ENCODE measurements at regions not wholly inside any gene's neighbourhood (a gene's known extent, or its start where the extent isn't known, plus 50 kb on each side); places are given as distances from the start of the nearest gene placed in this dataset.
A peak's percentile ranks its signal among the peaks of the same experiment; 100 is the strongest.

- WGBS, 2 donors, result 21 to 41% methylated on average over 2 of the region's 2 CpGs
- Histone ChIP-seq H3K9me3 (ENCODE audit: control insufficient read depth in 4 of 4, insufficient read depth in 3 of 4, low read length in 3 of 4) (peaks cover 0 to 2% (median 0%) of the 10 kb centered on the region in 4 donors), H3K4me3 (no peak overlapping the region)
Observed at GRCh38 chr10:106147021-106147420, 1017.5 kb downstream of the SORCS1 start.

GRCh38 chr10:106139915-106140314 is 1024.6 kb downstream of the SORCS1 start:
- peaks cover 0 to 2% (median 0%) of the 10 kb centered on the region in 4 donors for H3K9me3 ChIP-seq (ENCODE audit: control insufficient read depth in 4 of 4, insufficient read depth in 3 of 4, low read length in 3 of 4)
- H3K27ac ChIP-seq (ENCODE audit: low read depth in 1 of 2, low read length in 1 of 2), result no peak overlapping the region
- ATAC-seq (ENCODE audit: insufficient read depth, low FRiP score) (no peak), DNase-seq (peak in 2 of 3 donors; percentile 12 to 16)
- H3K4me3 ChIP-seq, result no peak overlapping the region
- H3K36me3 ChIP-seq (ENCODE audit: control insufficient read depth in 4 of 4, insufficient read depth in 4 of 4, low read length in 4 of 4), result no peaks in the 10 kb centered on the region
- H3K27me3 ChIP-seq (ENCODE audit: control insufficient read depth in 3 of 3, insufficient read depth in 3 of 3, low read length in 2 of 3), result no peaks in the 10 kb centered on the region
- no peaks in the 10 kb centered on the region for H3K4me1 ChIP-seq (ENCODE audit: control insufficient read depth in 5 of 5, insufficient read depth in 5 of 5, low read length in 5 of 5)
- no peak for TF ChIP-seq CTCF (IDR thresholded peaks at IDR 0.05; ENCODE audit: control extremely low read depth, extremely low read depth)
- no peak overlapping the region for H3K9ac ChIP-seq (ENCODE audit: insufficient read depth in 1 of 2, low read length in 2 of 2)

More at GRCh38 chr10:106147021-106147420, 1017.5 kb downstream of the SORCS1 start:
- no peaks in the 10 kb centered on the region for H3K36me3 ChIP-seq (ENCODE audit: control insufficient read depth in 4 of 4, insufficient read depth in 4 of 4, low read length in 4 of 4)
- peaks cover 0 to 2% (median 0%) of the 10 kb centered on the region in 5 donors for H3K4me1 ChIP-seq (ENCODE audit: control insufficient read depth in 5 of 5, insufficient read depth in 5 of 5, low read length in 5 of 5)
- no peak for ATAC-seq (ENCODE audit: insufficient read depth, low FRiP score)
- no peak for TF ChIP-seq CTCF (IDR thresholded peaks at IDR 0.05; ENCODE audit: control extremely low read depth, extremely low read depth)
- no peak overlapping the region for H3K27ac ChIP-seq (ENCODE audit: low read depth in 1 of 2, low read length in 1 of 2)
- no peak overlapping the region for H3K9ac ChIP-seq (ENCODE audit: insufficient read depth in 1 of 2, low read length in 2 of 2)
- no peaks in the 10 kb centered on the region for H3K27me3 ChIP-seq (ENCODE audit: control insufficient read depth in 3 of 3, insufficient read depth in 3 of 3, low read length in 2 of 3)
- DNase-seq, result peak; percentile 10 to 26 (median 11)

GRCh38 chr10:106136175-106136574 is 1028.3 kb downstream of the SORCS1 start:
- Histone ChIP-seq H3K27ac (ENCODE audit: low read depth in 1 of 2, low read length in 1 of 2) (no peak overlapping the region), H3K9ac (ENCODE audit: insufficient read depth in 1 of 2, low read length in 2 of 2) (no peak overlapping the region), H3K4me3 (no peak overlapping the region), H3K36me3 (ENCODE audit: control insufficient read depth in 4 of 4, insufficient read depth in 4 of 4, low read length in 4 of 4) (no peaks in the 10 kb centered on the region), H3K4me1 (ENCODE audit: control insufficient read depth in 5 of 5, insufficient read depth in 5 of 5, low read length in 5 of 5) (no peaks in the 10 kb centered on the region), H3K9me3 (ENCODE audit: control insufficient read depth in 4 of 4, insufficient read depth in 3 of 4, low read length in 3 of 4) (no peaks in the 10 kb centered on the region), H3K27me3 (ENCODE audit: control insufficient read depth in 3 of 3, insufficient read depth in 3 of 3, low read length in 2 of 3) (no peaks in the 10 kb centered on the region)
- ATAC-seq (ENCODE audit: insufficient read depth, low FRiP score), result no peak
- TF ChIP-seq CTCF (IDR thresholded peaks at IDR 0.05; ENCODE audit: control extremely low read depth, extremely low read depth), result no peak
- no peak for DNase-seq

- H3K9ac ChIP-seq (ENCODE audit: insufficient read depth in 1 of 2, low read length in 2 of 2), result no peak overlapping the region
- ATAC-seq (ENCODE audit: insufficient read depth, low FRiP score) (no peak), DNase-seq (no peak)
- no peak overlapping the region for H3K4me3 ChIP-seq
- no peaks in the 10 kb centered on the region for H3K27me3 ChIP-seq (ENCODE audit: control insufficient read depth in 3 of 3, insufficient read depth in 3 of 3, low read length in 2 of 3)
- 71 to 86% methylated on average over 8 of the region's 8 CpGs for WGBS, 2 donors
- TF ChIP-seq CTCF (IDR thresholded peaks at IDR 0.05; ENCODE audit: control extremely low read depth, extremely low read depth), result no peak
- H3K36me3 ChIP-seq (ENCODE audit: control insufficient read depth in 4 of 4, insufficient read depth in 4 of 4, low read length in 4 of 4), result no peaks in the 10 kb centered on the region
- no peak overlapping the region for H3K27ac ChIP-seq (ENCODE audit: low read depth in 1 of 2, low read length in 1 of 2)
- H3K4me1 ChIP-seq (ENCODE audit: control insufficient read depth in 5 of 5, insufficient read depth in 5 of 5, low read length in 5 of 5), result no peaks in the 10 kb centered on the region
- no peaks in the 10 kb centered on the region for H3K9me3 ChIP-seq (ENCODE audit: control insufficient read depth in 4 of 4, insufficient read depth in 3 of 4, low read length in 3 of 4)
Observed at GRCh38 chr10:106134326-106135000, 1030.0 kb downstream of the SORCS1 start.

All from lung (tissue), 11 donors.